ENCODE measurements at regions not wholly inside any gene's neighbourhood (a gene's known extent, or its start where the extent isn't known, plus 50 kb on each side); places are given as distances from the start of the nearest gene placed in this dataset.

DNA sequence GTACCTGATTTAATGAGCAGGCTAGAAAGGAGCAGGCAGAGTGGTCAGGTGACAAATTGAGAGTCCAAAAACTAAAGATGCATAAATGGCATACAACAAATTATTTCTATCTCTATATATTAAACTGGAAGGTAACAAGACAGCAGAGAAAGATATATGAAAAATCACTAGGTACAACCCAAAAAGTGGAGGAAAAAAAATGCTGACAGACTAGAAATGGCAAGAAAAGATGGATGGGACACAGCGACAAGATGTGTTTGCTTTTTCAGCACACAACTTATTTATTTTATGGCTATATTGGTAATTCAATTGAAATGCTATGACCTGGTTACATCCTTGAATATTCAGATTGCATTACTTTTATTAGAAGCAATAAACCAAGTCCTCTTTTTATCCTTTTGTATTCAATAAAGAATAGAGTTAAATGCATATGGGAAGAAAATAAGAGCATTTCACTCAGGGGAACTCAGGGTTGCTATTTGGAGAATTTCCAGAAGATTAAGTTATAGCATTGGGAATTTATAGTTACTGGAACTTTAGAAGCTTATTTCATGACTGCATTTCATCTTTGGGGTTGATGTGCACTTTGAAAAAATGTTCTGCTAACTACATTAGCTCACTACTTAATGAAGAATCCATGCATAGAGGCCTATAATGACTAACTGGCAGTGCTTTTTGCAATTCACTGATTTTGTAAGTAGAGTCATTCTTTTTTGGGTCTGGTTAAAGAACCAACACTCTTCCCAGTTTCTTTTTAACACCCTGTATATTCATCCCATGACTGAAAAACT, 566.6 kb upstream of the TUSC1 start:
- TF ChIP-seq, protein P1, sequence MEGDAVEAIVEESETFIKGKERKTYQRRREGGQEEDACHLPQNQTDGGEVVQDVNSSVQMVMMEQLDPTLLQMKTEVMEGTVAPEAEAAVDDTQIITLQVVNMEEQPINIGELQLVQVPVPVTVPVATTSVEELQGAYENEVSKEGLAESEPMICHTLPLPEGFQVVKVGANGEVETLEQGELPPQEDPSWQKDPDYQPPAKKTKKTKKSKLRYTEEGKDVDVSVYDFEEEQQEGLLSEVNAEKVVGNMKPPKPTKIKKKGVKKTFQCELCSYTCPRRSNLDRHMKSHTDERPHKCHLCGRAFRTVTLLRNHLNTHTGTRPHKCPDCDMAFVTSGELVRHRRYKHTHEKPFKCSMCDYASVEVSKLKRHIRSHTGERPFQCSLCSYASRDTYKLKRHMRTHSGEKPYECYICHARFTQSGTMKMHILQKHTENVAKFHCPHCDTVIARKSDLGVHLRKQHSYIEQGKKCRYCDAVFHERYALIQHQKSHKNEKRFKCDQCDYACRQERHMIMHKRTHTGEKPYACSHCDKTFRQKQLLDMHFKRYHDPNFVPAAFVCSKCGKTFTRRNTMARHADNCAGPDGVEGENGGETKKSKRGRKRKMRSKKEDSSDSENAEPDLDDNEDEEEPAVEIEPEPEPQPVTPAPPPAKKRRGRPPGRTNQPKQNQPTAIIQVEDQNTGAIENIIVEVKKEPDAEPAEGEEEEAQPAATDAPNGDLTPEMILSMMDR (IDR thresholded peaks at IDR 0.05) = no peak
- TF ChIP-seq POLR2A (IDR thresholded peaks at IDR 0.05) = no peak

Data from testis (tissue), 2 donors.